HPDE6-E6E7 (cell line): ENCODE measurements at regions not wholly inside any gene's neighbourhood (a gene's known extent, or its start where the extent isn't known, plus 50 kb on each side); places are given as distances from the start of the nearest gene placed in this dataset.

Experiments used
- DNase-seq: peaks from one replicate; pipeline ENCODE4 v3.0.0; 2011; ENCODE audit warnings: missing footprints; ENCODE audit errors: extremely low spot score

DNA sequence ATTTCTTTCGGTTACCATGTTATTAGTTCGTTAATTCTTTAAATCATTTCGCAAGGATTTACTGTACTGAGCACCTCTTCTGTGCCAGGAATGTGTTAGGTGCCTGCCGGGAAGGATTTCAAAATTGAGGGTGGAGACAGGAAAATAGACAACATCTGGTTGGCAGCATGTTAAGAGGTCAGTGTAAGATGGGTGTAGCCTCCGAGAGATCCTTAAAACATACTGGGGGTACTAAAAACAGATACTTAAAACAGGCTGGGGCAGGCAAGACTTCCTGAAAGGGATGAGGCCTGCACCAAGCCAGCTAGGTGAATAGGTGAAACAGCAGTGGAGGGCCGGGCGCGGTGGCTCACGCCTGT lies 178.0 kb upstream of the SGK1 start:
- DNase-seq: no peak

DNA sequence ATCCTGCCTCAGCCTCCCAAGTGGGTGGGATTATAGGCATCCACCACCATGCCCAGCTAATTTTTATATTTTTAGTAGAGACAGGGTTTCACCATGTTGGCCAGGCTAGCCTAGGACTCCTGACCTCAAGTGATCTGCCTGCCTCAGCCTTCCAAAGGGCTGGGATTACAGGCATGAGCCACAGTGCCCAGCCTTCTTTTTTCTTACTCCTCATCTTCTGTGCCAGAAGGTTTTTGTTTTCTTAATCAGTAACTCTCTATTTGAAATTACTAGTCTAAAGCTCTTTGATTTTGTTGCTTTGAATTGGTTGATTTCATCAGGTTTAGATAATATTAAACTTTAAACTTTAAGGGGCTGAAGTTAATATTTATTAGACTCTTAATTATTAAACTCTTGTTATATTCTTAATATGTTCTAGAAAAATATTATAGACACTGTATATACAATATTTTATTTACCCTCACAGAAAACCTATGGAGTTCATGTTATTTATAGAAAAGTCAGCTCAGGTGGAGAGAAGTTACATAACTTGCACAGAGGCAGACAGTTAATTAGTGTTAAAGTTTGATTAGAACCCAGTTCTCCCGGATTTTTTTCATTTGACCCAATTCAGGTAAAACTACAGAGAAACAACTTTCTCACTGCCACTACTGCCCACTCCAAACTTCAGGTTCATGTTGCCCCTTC lies 177.4 kb upstream of the SGK1 start:
- DNase-seq: no peak

DNA sequence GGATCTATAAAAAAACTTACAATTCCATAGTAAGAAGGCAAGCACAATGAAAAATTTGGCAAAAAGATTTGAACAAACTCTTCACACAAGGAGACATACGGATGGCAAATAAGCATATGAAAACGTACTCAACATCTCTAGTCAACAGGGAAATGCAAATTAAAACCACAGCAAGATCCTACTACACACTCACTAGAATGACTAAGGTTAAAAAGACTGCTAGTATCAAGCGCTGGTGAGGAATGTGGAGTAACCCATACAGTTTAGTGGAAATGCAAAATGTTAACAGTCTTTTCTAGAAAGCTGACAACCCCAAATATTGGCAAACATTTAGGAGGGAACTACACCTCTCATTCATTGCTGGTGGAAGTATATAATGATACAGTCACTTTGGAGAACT lies 175.9 kb upstream of the SGK1 start:
- no peak for DNase-seq

DNA sequence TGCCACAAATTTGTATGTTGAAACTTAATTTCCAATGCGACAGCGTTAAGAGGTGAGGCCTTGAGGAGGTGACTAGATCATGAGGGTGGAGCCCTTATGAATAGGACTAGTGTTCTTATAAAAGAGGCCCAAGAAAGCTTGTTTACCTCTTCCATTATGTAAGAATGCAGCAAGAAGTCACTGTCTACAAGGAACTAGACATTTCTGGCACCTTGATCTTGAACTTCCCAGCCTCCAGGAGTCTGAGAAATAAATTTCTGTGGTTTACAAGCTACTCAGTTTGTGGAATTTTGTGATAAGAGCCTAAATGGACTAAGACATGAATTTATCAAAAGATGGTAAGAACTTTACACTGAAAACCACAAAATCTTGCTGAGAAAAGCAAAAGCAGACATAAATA lies 173.6 kb upstream of the SGK1 start:
- DNase-seq: no peak

DNA sequence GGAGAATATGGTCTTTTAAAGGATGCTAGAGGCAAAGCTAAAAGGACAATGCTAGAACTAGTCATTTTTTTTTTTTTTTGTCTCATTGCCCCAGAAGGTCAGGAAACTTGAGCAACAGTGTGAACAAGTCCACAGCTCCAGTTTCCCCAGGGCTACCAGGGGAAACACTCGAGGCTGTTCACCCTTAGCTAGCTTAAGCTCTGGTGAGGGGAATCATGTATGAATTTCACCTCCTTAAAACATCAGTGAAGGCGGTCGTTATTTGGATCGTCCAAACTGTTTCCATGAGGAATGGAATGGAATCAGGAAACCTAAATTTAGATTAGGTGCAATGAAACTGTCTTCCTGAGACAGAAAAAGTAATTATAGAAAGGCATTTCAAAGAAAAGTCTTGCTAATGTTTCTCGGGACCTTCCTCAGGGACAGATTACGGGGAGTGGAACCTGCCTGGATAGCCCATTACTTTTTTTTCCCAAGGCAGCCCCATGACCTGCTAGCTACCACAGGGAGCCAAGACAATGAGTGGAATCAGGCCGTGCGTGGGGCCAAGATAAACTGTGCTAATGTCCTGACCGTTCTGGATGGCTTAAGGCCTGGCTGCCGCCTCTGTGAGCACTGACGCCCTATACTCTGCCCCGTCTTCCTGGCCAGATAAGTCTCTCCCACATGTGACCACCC lies 164.8 kb upstream of the SGK1 start:
- DNase-seq: no peak

- DNase-seq: no peak
Observed at GRCh38 chr6:134481966-134482365, 164.1 kb upstream of the SGK1 start.

DNA sequence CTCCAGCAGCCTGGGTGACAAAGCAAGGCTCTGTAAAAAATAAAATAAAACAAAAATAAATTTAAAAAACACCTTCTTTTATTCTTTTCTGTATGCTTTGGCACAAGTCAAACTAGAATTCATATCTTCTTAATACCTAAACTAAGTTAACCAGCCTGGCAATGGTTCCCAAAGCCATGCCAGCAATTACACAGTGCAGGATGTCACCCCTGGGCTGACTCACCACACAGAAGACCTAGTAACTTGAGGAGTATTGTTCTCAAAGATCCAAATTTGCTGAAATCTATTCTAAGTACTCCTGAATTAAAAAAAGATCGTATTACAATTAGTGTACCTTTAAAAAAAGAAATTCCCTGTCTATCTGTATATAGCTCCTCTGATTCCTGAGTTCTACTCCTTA lies 162.7 kb upstream of the SGK1 start:
- no peak for DNase-seq

DNA sequence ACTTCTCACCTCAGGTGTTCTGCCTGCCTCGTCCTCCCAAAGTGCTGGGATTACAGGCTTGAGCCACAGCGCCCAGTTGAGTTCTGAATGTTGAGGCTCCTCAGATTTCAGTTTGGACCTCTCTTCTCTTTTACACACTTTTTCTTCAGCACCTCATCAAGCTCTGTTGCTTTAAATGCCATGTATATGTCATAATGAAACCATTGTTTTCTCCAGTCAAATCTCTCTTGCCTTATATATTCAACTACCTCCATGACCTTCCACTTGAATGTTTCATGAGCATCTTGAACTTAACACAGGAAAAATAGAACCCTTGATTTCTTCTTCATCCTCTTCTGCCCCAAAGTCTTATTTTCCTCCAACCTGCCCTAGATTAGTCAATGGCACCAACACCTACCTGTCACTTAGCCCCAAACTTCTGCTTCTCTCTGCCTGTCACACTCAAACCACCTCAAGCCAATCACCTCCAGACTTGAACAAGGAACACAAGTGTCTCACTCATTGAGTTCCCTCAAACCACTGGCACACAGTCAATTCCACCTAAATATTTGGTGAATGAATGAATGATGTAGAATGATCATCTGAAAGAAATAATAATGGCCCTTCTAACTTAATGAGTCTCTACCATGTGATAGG lies 161.0 kb upstream of the SGK1 start:
- DNase-seq: no peak

DNA sequence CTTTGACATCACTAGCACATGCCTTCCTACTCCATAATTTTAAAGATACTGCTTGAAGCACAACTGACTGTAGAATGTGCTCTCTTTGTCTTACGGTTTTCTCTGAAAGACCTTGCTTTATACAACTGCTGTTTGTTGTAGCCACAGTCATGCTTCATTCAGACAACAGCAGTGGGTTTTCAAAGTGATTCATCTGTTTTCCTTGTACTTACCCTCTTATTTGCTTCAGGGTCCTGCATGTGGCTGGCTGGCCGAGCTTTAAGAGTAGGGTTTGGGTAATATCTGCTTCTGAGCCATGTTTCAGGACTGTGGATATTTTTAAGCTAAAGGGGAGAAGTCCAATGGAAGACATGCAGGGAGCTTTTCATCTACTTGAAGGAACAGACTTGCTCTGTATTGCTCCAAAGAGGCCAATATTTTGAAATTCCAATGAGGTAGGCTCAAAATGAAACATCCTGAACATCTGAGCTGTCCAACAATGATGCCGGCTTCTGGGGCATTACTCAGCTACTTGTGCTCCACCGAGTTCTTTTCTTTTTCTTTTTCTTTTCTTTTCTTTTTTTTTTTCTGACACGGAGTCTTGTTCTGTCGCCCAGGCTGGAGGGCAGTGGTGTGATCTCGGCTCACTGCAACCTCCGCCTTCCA lies 160.2 kb upstream of the SGK1 start:
- DNase-seq: no peak

GRCh38 chr6:134474955-134475354 lies 157.0 kb upstream of the SGK1 start:
- DNase-seq: no peak

GRCh38 chr6:134472661-134473060 lies 154.7 kb upstream of the SGK1 start:
- no peak for DNase-seq

GRCh38 chr6:134472046-134472445 lies 154.1 kb upstream of the SGK1 start:
- DNase-seq: no peak

DNA sequence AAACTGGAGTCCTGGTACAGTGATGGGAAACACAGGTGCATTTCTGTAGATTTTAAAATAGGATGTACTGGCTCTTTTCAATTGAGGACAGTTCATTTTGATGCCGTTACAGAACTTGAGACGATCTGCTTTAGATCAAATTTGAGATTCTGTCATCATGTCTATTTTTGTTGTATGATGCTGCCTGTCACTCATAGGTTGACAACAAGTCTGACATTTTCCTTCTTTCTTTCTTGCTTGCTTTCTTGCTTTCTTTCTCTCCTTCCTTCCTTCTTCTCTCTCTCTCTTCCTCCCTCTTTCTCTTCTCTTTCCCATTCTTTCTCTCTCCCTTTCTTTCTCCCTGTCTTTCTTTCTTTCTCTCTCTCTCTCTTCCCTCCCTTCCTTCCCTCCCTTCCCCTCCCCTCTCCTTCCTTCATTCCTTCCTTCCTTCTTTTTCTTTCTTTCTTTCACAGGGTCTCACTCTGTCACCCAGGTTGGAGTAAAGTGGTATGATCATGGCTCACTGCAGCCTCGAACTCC lies 152.6 kb upstream of the SGK1 start:
- no peak for DNase-seq

- no peak for DNase-seq
Observed at GRCh38 chr6:134469702-134470456, 152.0 kb upstream of the SGK1 start.

DNA sequence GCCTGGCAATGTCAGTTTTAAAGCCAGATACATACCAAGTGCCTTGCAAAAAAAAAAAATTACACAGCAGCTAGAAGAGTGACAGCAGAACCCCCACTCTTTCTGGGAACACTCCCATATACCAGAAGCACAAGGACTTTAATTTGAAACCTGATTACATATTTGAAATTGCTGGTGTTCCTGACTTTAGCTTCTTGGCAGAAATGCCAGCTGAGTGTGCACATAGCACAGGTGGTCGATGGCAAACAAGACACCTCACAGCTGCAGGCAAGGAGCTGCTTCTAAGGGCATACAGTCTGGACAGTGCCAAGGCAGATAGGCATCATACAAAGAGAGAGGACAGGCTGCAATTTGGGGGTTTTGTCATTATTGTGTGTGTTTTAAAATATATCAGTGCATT lies 150.7 kb upstream of the SGK1 start:
- DNase-seq: no peak

GRCh38 chr6:134467620-134468019 lies 149.7 kb upstream of the SGK1 start:
- no peak for DNase-seq

DNA sequence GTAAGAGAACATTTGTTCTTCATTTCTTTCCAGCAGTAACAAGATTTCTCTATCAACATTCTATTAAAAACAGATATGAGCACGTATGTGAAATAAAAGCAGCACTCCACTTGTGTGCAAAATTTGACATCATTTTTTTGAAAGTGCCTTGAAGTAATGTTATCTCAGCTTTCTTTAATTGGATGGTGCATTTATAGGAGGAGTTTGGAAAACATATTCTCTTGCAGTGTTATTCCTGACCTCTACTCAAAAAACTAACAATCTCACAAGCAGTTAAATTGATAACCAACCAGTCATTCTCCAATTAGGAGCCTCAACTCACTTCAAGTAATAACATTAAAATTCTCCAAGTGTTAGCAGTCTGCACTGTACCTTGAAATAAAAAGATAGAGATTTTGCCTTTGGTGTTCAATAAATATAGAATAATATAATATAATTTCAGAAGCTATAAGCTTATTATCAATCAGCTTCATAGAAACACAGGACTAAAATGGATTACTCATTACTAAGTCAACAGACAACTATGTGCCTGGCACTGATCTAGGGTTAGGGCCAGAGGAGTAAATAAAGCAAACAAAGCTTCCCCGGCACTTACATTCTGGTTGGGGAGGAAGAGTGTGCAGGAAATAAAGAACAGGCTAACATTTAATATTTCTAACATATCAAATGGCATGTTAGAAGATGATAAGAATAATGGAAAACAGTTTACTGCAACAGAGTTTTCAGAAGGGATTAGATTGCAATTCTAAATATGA lies 149.0 kb upstream of the SGK1 start:
- no peak for DNase-seq

- peak; percentile 66 for DNase-seq
Observed at GRCh38 chr6:134464690-134465411, 146.9 kb upstream of the SGK1 start.

GRCh38 chr6:134458857-134459657 lies 141.1 kb upstream of the SGK1 start:
- DNase-seq: no peak

DNA sequence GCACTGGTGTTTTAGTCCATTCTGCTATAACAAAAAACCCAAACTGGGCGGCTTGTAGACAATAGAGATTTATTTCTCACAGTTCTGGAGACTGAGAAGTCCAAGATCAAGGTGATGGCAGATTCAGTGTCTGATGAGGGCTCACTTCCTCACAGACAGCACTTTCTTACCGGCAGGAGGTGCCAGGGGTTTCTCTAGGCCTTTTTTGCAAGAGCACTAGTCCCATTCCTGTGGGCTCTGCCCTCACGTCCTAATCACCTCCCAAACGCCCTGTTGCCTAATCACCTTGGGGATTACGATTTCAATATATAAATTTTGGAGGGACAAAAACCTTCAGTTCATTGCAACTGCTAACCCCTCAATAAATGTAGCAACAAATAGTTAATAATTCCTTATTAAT lies 140.0 kb upstream of the SGK1 start:
- DNase-seq: no peak
